ENCODE measurements at regions not wholly inside any gene's neighbourhood (a gene's known extent, or its start where the extent isn't known, plus 50 kb on each side); places are given as distances from the start of the nearest gene placed in this dataset.

DNA sequence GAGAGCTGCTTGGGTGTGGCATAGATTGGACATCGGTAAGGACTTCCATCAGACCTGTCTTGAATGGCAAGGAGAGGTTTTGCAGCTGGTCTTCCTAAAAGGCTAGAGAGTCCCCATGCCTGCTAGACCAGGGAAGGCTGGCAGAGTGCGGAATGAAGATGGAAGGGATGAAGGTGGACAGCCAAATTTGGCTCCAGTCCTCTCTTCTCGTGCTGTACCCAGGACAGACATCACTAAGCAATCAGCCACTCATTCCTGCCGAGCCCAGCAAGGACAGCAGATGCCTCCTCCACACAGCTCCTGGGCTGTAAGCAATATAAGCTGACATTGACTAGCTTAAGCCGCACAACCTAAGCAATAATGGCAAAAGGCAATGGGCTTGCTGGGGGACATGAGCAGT lies 112.0 kb downstream of the OLFM1 start:
- DNase-seq (ENCODE audit: low read depth), result no peak
- H3K4me3 ChIP-seq (ENCODE audit: control insufficient read depth, low read depth, low read length), result no peak overlapping the region
- TF ChIP-seq, protein P1, sequence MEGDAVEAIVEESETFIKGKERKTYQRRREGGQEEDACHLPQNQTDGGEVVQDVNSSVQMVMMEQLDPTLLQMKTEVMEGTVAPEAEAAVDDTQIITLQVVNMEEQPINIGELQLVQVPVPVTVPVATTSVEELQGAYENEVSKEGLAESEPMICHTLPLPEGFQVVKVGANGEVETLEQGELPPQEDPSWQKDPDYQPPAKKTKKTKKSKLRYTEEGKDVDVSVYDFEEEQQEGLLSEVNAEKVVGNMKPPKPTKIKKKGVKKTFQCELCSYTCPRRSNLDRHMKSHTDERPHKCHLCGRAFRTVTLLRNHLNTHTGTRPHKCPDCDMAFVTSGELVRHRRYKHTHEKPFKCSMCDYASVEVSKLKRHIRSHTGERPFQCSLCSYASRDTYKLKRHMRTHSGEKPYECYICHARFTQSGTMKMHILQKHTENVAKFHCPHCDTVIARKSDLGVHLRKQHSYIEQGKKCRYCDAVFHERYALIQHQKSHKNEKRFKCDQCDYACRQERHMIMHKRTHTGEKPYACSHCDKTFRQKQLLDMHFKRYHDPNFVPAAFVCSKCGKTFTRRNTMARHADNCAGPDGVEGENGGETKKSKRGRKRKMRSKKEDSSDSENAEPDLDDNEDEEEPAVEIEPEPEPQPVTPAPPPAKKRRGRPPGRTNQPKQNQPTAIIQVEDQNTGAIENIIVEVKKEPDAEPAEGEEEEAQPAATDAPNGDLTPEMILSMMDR (conservative IDR thresholded peaks at IDR 0.05; ENCODE audit: control insufficient read depth, insufficient read depth, low read depth, low read length), result no peak

DNA sequence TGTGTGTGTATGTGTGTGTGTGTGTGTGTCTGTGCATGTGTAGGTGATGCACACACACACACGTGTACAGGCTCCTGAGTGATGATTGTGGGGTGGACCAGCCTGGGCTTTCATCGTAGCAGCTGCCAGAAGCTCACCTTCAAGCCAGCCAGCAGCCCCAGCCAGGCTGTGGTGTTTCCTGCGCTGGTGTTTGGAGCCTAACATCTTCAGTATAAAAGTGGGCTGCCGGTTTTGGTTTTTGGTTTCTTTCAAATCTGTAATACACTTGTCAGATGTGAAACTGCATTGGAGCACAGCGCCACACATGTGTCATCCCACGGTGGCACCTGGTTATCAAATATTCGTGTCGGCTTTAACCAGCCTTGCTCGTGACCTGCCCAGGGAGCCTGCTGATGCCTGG lies 114.2 kb downstream of the OLFM1 start:
- TF ChIP-seq, protein P1 (conservative IDR thresholded peaks at IDR 0.05; ENCODE audit: control insufficient read depth, insufficient read depth, low read depth, low read length), result no peak
- no peak overlapping the region for H3K4me3 ChIP-seq (ENCODE audit: control insufficient read depth, low read depth, low read length)
- DNase-seq (ENCODE audit: low read depth), result no peak

DNA sequence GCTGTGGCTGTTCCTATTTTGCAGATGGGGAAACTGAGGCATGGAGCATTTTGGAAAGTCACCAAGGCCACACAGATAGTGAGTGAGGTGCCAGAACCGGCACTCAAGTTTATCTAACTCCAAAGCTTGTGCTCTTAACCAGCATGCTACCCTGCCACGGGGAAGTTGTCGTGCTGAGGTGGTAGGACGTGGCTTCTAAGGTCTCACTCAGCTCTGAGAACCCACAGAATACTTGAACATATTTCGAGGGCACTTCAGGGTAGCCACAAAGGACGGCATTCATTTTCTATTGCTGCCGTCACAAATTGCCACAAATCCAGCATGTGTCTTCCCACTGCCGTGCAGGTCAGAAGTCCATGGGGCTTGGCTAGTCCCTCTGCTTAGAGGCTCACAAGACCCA lies 116.7 kb downstream of the OLFM1 start:
- DNase-seq (ENCODE audit: low read depth), result no peak
- TF ChIP-seq, protein P1 (conservative IDR thresholded peaks at IDR 0.05; ENCODE audit: control insufficient read depth, insufficient read depth, low read depth, low read length), result no peak
- H3K4me3 ChIP-seq (ENCODE audit: control insufficient read depth, low read depth, low read length), result no peak overlapping the region

DNA sequence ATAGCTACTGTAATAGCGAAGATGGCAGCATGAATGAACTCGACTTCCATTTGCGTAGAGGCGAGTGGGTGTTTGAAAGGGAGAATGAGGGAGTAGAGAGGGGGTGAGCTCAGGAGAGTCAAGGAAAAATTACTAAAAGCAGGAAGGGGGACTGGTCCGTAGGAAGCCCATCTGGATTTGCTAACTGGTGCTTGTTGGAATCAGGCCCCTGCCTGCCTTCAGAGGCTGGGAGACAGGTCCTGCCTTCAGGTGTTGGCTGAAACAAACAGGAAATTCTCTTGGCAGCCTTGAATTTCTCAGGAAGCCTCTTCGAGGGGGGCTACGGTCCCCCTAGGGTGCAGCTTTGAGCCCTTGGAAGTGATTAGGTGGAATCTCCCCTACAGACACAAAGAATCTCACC lies 121.7 kb downstream of the OLFM1 start:
- no peak for DNase-seq (ENCODE audit: low read depth)
- TF ChIP-seq, protein P1 (conservative IDR thresholded peaks at IDR 0.05; ENCODE audit: control insufficient read depth, insufficient read depth, low read depth, low read length), result no peak
- no peak overlapping the region for H3K4me3 ChIP-seq (ENCODE audit: control insufficient read depth, low read depth, low read length)

DNA sequence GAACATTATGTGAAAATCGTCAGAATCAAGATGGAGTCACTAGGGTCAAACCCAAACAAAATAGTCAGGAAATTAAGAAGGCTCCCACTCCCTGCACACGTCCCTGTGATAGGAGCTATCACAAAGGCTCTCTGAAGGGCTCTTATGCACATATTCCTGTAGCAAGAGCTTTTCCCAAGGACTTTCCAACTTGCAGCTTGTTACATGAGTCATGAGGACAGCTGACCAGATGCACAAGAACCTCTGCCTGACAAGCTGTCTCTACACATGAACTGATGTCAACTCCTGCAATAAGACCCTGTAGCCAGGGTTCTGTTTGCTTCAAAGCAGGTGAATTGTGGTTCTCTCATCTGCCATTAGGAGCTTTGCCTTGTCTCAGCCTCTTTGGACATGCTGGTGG lies 122.4 kb downstream of the OLFM1 start:
- no peak overlapping the region for H3K4me3 ChIP-seq (ENCODE audit: control insufficient read depth, low read depth, low read length)
- TF ChIP-seq, protein P1 (conservative IDR thresholded peaks at IDR 0.05; ENCODE audit: control insufficient read depth, insufficient read depth, low read depth, low read length), result no peak
- DNase-seq (ENCODE audit: low read depth), result no peak

DNA sequence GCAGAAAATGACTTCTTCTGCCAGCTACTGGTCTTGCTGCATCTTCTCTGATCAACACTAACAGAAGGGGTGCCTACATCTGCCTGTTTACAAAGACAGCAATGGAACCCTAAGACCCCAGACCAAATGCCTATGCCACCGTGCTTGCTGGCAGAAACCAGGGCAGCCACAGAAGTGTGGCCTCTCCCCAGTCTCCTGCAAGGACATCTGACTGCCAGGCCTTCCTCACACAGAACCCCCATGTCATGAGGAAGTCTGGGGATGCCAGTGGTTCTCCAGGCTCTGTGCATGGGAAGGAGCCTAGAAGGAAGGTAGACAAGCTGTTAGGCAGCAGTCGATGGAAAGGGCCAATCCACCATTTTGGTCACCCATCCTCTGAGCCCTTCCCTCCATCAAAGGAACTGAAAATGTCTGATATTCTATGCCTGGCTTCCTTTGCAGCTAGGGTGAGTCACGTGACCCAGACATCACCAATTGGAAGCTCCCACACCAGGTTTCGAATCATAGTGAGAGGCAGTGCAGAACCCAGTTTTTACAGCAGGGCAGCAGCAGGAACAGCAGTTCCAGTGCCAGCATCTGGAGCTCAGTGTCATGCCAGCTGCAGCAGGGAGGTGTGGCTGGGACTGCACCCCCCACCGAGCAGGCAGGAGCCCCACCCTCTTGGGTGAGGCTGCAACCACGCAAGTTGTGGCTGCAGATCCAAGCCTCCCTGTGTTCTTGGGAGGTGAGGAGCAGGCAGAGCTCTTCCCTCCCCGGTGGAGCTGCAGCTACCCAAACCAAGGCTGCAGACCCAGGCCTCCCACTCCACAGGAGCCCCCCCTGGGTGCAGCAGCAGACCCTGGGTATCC lies 123.4 kb downstream of the OLFM1 start:
- no peak for DNase-seq (ENCODE audit: low read depth)
- TF ChIP-seq, protein P1 (conservative IDR thresholded peaks at IDR 0.05; ENCODE audit: control insufficient read depth, insufficient read depth, low read depth, low read length), result no peak
- no peak overlapping the region for H3K4me3 ChIP-seq (ENCODE audit: control insufficient read depth, low read depth, low read length)

Measured in fibroblast of mammary gland (primary cell).